Activated CD4-positive, alpha-beta memory T cell treated with anti-CD3 and anti-CD28 coated beads for 36 hours (primary cell): ENCODE measurements at regions not wholly inside any gene's neighbourhood (a gene's known extent, or its start where the extent isn't known, plus 50 kb on each side); places are given as distances from the start of the nearest gene placed in this dataset.
"Not testable (repeated sequence)": the region's sequence is repeated elsewhere in the genome, so short reads cannot be mapped to it uniquely, and the experiment has no call there.

Experiments used
- CTCF ChIA-PET: fragments of 350-600 bp; sonication (Branson Sonifier 250); formaldehyde crosslinking; loops from one replicate; lab custom pipeline; 2021; ENCODE audit warnings: antibody characterized with exemption, inconsistent platforms; lab: Charles Lee
- POLR2A ChIA-PET: fragments of 350-600 bp; sonication (Branson Sonifier 250); formaldehyde crosslinking; loops from one replicate; lab custom pipeline; 2021; ENCODE audit warnings: antibody characterized with exemption; lab: Charles Lee
- DNase-seq: peaks from one replicate; pipeline ENCODE4 v3.0.0-alpha.2; 2020
- H3K27ac Mint-ChIP-seq: one replicate; pipeline ENCODE4 v1.8.0; 2021; ENCODE audit warnings: mixed read lengths
- H3K27me3 Mint-ChIP-seq: one replicate; pipeline ENCODE4 v1.8.0; 2021; ENCODE audit warnings: mixed read lengths
- H3K36me3 Mint-ChIP-seq: one replicate; pipeline ENCODE4 v1.8.0; 2021; ENCODE audit warnings: mixed read lengths
- H3K4me1 Mint-ChIP-seq: one replicate; pipeline ENCODE4 v1.8.0; 2021; ENCODE audit warnings: low read depth, mixed read lengths
- H3K4me3 Mint-ChIP-seq: one replicate; pipeline ENCODE4 v1.8.0; 2021; ENCODE audit warnings: mild to moderate bottlenecking, mixed read lengths
- H3K9me3 Mint-ChIP-seq: one replicate; pipeline ENCODE4 v1.8.0; 2021; ENCODE audit warnings: mixed read lengths
- intact Hi-C: fragments of 100-400 bp; cut with micrococcal nuclease; formaldehyde crosslinking; loops from one replicate; pipeline ENCODE4 v1.15.1; 2023

DNA sequence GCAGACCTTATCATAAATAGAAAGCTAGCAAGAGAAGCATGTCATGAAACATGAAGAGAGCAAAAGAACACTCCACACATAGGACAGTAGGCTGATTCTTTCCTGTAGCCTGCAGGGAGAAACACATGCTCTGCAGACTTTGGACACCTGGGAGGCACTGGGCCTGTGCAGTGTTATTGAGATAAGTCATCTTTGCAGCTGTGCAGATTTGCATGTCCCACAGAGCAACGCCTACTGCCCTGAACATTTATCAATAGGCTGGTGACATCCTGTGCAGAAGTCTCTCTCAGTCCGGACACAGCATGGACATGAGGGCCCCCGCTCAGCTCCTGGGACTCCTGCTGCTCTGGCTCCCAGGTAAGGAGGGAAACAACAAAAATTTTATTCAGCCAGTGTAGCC lies 1277.1 kb downstream of the RPIA start:
- H3K27me3 Mint-ChIP-seq, POLR2A ChIA-PET, DNase-seq, H3K4me3 Mint-ChIP-seq, H3K4me1 Mint-ChIP-seq, H3K9me3 Mint-ChIP-seq, intact Hi-C loops, CTCF ChIA-PET, H3K36me3 Mint-ChIP-seq, H3K27ac Mint-ChIP-seq: not testable (repeated sequence)

DNA sequence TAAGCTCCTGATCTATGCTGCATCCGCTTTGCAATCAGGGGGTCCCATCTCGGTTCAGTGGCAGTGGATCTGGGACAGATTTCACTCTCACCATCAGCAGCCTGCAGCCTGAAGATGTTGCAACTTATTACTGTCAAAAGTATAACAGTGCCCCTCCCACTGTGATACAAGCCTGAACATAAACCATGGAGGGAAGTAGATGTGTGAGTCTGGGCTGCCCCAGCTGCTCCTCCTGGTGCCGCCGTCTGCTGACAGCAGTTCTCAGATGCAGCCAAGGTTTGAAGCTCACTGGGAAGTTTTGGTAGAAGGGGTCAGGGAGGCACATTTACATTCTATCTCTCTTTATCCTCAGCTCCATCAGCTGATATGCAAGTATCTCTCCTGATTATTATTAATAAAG lies 1277.7 kb downstream of the RPIA start:
- intact Hi-C loops, POLR2A ChIA-PET, H3K4me3 Mint-ChIP-seq, H3K9me3 Mint-ChIP-seq, DNase-seq, H3K36me3 Mint-ChIP-seq, H3K27ac Mint-ChIP-seq, H3K27me3 Mint-ChIP-seq, CTCF ChIA-PET, H3K4me1 Mint-ChIP-seq: not testable (repeated sequence)

DNA sequence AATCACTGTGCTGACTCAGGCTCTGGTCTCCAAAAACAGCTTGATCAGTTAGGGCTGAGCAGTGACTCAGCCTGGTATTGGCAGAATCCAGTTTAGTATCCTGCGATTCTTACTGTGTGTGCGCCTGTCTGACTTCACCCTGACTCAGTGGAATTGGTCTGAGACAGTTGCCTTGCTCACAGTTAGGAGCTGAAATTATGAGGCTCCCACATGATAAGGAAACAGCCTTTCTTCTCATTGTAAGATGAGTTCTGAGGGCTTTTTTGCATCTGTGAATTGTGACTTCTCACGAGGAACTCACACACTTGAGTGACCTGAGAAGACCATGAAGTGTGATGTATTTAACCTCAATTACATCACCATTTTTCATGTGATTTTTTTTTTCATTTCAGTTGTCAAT lies 1282.4 kb downstream of the RPIA start:
- intact Hi-C loops, H3K27ac Mint-ChIP-seq, H3K4me3 Mint-ChIP-seq, H3K4me1 Mint-ChIP-seq, H3K27me3 Mint-ChIP-seq, DNase-seq, CTCF ChIA-PET, H3K36me3 Mint-ChIP-seq, POLR2A ChIA-PET, H3K9me3 Mint-ChIP-seq: not testable (repeated sequence)

DNA sequence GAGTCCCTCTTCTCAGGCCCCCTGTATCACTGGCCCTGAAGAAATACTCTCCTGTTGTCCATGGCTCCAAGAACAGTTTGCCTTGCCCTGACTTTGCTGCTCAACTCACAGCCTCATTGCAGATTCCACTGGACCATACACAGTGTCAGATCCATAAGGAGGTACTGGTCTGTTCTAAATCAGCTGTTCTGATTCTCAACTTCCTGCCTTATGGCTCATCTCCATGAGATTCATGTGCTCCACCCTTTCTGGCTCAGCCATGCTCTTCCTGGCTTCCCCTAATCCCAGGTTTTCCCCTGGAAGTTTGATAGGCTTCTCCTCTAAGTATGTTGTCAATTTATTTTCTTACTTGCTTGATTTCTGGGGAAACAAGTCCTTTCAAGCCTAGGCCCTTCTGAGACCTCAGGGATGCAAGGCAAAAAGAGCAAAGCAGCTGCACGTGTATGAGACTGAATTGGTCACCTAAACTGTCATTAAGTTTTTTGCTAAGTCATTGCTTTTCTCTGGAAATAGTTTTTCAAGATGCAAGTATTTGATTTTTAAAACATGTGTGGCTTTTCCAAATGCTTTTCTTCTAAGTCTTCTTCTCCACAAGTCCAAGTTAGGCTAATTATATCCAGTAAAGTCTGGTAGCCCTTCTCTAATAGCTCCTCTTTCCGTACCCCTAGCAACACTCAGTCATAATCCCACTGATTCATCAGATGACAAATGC lies 1288.5 kb downstream of the RPIA start:
- intact Hi-C loops, CTCF ChIA-PET, POLR2A ChIA-PET, H3K4me3 Mint-ChIP-seq, H3K4me1 Mint-ChIP-seq, DNase-seq, H3K27me3 Mint-ChIP-seq, H3K27ac Mint-ChIP-seq, H3K36me3 Mint-ChIP-seq, H3K9me3 Mint-ChIP-seq: not testable (repeated sequence)

DNA sequence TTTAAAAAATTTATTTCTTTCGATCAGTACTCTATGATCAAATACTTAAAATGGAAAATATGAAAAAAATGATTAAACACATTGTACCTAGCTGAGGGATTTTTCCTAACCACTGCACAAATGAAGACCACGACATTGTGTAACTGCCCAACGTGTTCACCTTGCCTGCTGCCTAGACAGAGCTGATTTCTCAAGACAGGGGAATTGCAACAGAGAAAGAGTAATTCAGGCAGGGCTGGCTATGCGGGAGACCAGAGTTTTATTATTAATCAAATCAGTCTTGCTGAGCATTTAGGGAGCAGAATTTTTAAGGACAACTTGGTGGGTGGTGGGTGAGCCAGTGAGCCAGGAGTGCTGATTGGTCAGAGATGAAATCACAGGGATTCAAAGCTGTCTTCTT lies 1290.8 kb downstream of the RPIA start:
- not testable (repeated sequence) for H3K36me3 Mint-ChIP-seq

DNA sequence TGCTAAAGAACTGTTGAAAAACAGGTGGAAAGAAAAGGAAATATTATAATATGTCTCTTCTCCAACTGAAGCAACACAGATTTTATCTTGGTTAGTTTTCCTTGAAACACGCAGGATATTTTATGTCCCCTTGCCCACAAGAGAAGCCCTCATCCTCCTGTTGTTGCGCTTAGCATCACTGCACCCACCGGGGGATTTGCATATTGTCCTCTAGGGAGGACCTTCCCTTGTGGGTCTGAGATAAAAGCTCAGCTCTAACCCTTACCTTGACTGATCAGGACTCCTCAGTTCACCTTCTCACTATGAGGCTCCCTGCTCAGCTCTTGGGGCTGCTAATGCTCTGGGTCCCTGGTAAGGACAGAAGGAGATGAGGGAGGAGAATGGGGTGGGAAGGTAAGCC lies 1294.2 kb downstream of the RPIA start:
- H3K27ac Mint-ChIP-seq, POLR2A ChIA-PET, H3K27me3 Mint-ChIP-seq, DNase-seq, H3K4me1 Mint-ChIP-seq, H3K36me3 Mint-ChIP-seq, intact Hi-C loops, H3K9me3 Mint-ChIP-seq, CTCF ChIA-PET, H3K4me3 Mint-ChIP-seq: not testable (repeated sequence)

More for the DNA sequence above, 1290.8 kb downstream of the RPIA start:
- H3K9me3 Mint-ChIP-seq, H3K4me3 Mint-ChIP-seq, H3K4me1 Mint-ChIP-seq, H3K27me3 Mint-ChIP-seq, intact Hi-C loops, H3K27ac Mint-ChIP-seq, DNase-seq, CTCF ChIA-PET, POLR2A ChIA-PET: not testable (repeated sequence)

DNA sequence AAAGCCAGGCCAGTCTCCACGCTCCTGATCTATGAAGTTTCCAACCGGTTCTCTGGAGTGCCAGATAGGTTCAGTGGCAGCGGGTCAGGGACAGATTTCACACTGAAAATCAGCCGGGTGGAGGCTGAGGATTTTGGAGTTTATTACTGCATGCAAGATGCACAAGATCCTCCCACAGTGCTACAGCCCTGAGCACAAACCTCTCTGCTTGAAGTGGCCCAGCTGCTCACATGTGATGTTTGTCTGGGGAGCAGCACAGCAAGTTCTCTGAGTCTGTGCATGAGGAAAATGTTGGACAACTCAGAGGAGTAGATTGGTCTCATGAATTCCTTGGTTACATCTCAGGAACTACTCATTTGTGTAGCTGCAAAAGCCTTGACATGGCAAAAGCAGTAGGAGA lies 1295.1 kb downstream of the RPIA start:
- CTCF ChIA-PET, H3K27ac Mint-ChIP-seq, intact Hi-C loops, H3K36me3 Mint-ChIP-seq, H3K4me1 Mint-ChIP-seq, POLR2A ChIA-PET, H3K27me3 Mint-ChIP-seq, H3K4me3 Mint-ChIP-seq, H3K9me3 Mint-ChIP-seq, DNase-seq: not testable (repeated sequence)

DNA sequence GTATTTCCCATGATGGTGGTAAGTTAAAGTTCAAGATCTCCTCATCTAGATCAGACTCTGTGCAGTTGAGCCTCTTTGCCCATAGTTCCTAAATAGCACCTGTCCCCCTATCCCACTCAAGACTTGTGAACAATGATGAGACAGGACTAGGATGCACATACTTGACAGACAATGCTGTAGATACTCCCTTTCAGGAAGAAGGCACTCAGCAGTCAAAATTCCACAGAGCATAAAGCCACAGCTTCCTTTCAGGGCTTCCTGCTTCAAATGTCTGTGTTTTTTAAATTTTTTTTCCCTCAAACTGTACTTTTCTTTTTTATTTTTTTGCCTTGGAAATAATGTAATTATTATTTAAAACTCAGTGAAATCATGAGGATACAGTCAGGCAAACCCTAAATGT lies 1305.3 kb downstream of the RPIA start:
- H3K27ac Mint-ChIP-seq, CTCF ChIA-PET, H3K4me3 Mint-ChIP-seq, POLR2A ChIA-PET, H3K27me3 Mint-ChIP-seq, intact Hi-C loops, H3K9me3 Mint-ChIP-seq, DNase-seq, H3K4me1 Mint-ChIP-seq, H3K36me3 Mint-ChIP-seq: not testable (repeated sequence)

DNA sequence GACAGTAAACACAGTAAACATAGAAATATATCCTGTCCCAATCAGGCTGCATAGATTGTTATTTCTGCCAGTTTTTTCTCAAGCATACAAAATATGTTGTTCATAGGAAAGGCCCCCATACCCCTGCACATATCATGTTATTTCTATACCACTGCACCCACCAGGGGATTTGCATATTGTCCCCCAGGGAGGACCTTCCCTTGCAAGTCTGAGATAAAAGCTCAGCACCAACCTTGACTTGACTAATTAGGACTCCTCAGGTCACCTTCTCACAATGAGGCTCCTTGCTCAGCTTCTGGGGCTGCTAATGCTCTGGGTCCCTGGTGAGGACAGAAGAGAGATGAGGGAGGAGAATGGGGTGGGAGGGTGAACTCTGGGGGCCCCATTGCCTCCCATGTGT lies 1313.1 kb downstream of the RPIA start:
- H3K27me3 Mint-ChIP-seq, H3K36me3 Mint-ChIP-seq, H3K9me3 Mint-ChIP-seq, H3K4me3 Mint-ChIP-seq, H3K4me1 Mint-ChIP-seq, POLR2A ChIA-PET, H3K27ac Mint-ChIP-seq, CTCF ChIA-PET, DNase-seq, intact Hi-C loops: not testable (repeated sequence)

DNA sequence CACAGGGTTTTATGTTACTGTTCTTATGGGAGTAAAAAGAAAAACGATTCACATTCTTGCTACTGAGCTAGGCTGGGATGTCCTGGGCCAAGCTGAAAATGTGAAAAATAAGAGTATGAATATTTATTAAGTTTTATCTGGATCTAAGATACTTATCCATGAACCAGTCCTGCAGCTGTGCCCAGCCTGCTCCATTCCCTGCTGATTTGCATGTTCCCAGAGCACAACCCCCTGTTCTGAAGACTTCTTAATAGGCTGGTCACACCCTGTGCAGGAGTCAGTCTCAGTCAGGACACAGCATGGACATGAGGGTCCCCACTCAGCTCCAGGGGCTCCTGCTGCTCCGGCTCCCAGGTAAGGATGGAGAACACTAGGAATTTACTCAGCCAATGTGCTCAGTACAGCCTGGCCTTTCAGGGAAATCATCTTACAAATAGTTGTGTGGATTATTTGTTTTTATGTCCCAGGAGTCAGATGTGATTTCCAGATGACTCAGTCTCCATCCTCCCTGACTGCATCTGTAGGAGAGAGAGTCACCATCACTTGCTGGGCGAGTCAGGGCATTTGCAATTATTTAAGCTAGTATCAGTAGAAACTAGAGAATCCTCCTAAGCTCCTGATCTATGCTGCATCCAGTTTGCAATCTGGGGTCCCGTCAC lies 1319.1 kb downstream of the RPIA start:
- H3K27me3 Mint-ChIP-seq, DNase-seq, H3K9me3 Mint-ChIP-seq, intact Hi-C loops, H3K27ac Mint-ChIP-seq, H3K4me1 Mint-ChIP-seq, POLR2A ChIA-PET, CTCF ChIA-PET, H3K4me3 Mint-ChIP-seq, H3K36me3 Mint-ChIP-seq: not testable (repeated sequence)

DNA sequence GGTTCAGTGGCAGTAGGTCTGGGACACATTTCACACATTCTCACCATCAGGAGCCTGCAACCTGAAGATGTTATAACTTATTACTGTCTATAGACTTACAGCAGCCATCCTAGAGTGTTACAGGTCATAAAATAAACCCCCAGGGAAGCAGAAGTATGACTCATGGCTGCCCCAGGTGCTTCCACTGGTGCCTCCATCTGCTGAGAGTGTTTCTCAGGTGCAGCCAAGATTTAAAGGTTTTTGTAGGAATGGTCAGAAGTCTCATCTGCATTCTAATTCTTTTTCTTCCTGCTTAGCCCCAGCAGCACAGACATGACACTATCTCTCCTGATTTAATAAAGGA lies 1319.6 kb downstream of the RPIA start:
- DNase-seq, H3K27me3 Mint-ChIP-seq, H3K27ac Mint-ChIP-seq, H3K4me3 Mint-ChIP-seq, intact Hi-C loops, CTCF ChIA-PET, POLR2A ChIA-PET, H3K4me1 Mint-ChIP-seq, H3K9me3 Mint-ChIP-seq, H3K36me3 Mint-ChIP-seq: not testable (repeated sequence)

DNA sequence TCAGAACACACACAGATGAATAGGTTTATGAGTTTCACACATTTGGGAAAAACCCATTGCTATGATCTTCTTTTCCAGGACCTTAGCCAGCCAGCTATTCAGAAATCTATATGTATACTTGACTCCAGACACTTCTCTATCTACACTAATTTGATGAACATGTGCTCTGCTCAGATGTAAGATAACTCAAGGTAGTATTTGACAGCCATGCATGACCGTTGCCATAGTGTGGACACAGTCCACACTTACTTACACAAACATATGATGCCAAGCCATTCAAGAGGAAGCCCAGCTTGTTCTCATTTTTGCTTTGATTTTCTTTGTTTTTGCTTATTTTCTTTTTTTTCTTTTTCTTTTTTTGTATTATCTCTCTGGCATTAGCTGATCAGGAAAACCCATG lies 1328.4 kb downstream of the RPIA start:
- CTCF ChIA-PET, POLR2A ChIA-PET, H3K27ac Mint-ChIP-seq, H3K36me3 Mint-ChIP-seq, DNase-seq, intact Hi-C loops, H3K4me3 Mint-ChIP-seq, H3K4me1 Mint-ChIP-seq, H3K27me3 Mint-ChIP-seq, H3K9me3 Mint-ChIP-seq: not testable (repeated sequence)

DNA sequence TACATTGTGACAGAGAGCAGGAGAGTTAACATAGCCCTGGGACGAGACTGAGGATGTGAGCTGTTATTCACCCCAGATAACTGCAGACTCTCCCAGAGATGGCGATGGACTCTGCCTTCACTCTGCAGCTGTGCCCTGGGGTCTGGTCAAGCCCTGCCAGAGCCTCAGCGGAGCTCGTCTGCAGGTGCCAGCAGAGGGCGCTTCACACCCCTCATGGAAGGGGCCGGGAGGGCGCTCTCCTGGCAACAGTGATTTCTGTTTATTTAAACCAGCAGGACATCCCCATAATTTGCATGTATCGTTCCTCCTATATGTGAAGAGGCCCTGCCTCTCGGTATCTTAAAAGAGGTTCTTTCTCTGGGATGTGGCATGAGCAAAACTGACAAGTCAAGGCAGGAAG lies 1329.8 kb downstream of the RPIA start:
- H3K4me1 Mint-ChIP-seq, H3K27ac Mint-ChIP-seq, H3K9me3 Mint-ChIP-seq, DNase-seq, POLR2A ChIA-PET, intact Hi-C loops, H3K27me3 Mint-ChIP-seq, CTCF ChIA-PET, H3K4me3 Mint-ChIP-seq, H3K36me3 Mint-ChIP-seq: not testable (repeated sequence)
